ENCODE measurements at regions not wholly inside any gene's neighbourhood (a gene's known extent, or its start where the extent isn't known, plus 50 kb on each side); places are given as distances from the start of the nearest gene placed in this dataset.

GRCh38 chr1:87963556-87963955, 634.9 kb downstream of the LMO4 start:
- no peak for DNase-seq
- no peaks in the 10 kb centered on the region for H3K27me3 ChIP-seq (ENCODE audit: low read depth)
- H3K9me3 ChIP-seq, result no peaks in the 10 kb centered on the region
- ATAC-seq, result no peak
- no peak overlapping the region for H3K4me3 ChIP-seq
- H3K4me1 ChIP-seq, result no peaks in the 10 kb centered on the region
- no peak overlapping the region for H3K27ac ChIP-seq
- no peak for TF ChIP-seq CTCF (IDR thresholded peaks at IDR 0.05)
- no peaks in the 10 kb centered on the region for H3K36me3 ChIP-seq
- intact Hi-C loops (cut with DNase I), result no loop called here

GRCh38 chr1:87965193-87965592, 636.5 kb downstream of the LMO4 start:
- no peak for TF ChIP-seq CTCF (IDR thresholded peaks at IDR 0.05)
- DNase-seq (no peak), ATAC-seq (no peak)
- Histone ChIP-seq H3K9me3 (no peaks in the 10 kb centered on the region), H3K4me3 (no peak overlapping the region), H3K27me3 (ENCODE audit: low read depth) (no peaks in the 10 kb centered on the region), H3K27ac (no peak overlapping the region), H3K36me3 (no peaks in the 10 kb centered on the region), H3K4me1 (no peaks in the 10 kb centered on the region)
- intact Hi-C loops (cut with DNase I), result no loop called here

GRCh38 chr1:87968197-87968955, 639.7 kb downstream of the LMO4 start:
- Histone ChIP-seq H3K9me3 (no peaks in the 10 kb centered on the region), H3K36me3 (no peaks in the 10 kb centered on the region), H3K4me1 (no peaks in the 10 kb centered on the region), H3K27me3 (ENCODE audit: low read depth) (no peaks in the 10 kb centered on the region), H3K27ac (peak overlapping the region; percentile 44), H3K4me3 (no peak overlapping the region)
- no peak for TF ChIP-seq CTCF (IDR thresholded peaks at IDR 0.05)
- intact Hi-C loops (cut with DNase I), result no loop called here
- DNase-seq (no peak), ATAC-seq (peak in 1 of 2 donors; percentile 72)

- ATAC-seq (no peak), DNase-seq (no peak)
- TF ChIP-seq CTCF (IDR thresholded peaks at IDR 0.05), result no peak
- H3K36me3 ChIP-seq, result no peaks in the 10 kb centered on the region
- no peaks in the 10 kb centered on the region for H3K27me3 ChIP-seq (ENCODE audit: low read depth)
- no peaks in the 10 kb centered on the region for H3K9me3 ChIP-seq
- no peak overlapping the region for H3K4me3 ChIP-seq
- H3K27ac ChIP-seq, result no peak overlapping the region
- H3K4me1 ChIP-seq, result no peaks in the 10 kb centered on the region
- intact Hi-C loops (cut with DNase I), result no loop called here
Observed at GRCh38 chr1:87969040-87969439, 640.4 kb downstream of the LMO4 start.

- H3K9me3 ChIP-seq, result no peaks in the 10 kb centered on the region
- intact Hi-C loops (cut with DNase I), result no loop called here
- DNase-seq, result no peak
- H3K4me3 ChIP-seq, result no peak overlapping the region
- H3K27ac ChIP-seq, result no peak overlapping the region
- ATAC-seq, result no peak
- no peaks in the 10 kb centered on the region for H3K36me3 ChIP-seq
- no peaks in the 10 kb centered on the region for H3K27me3 ChIP-seq (ENCODE audit: low read depth)
- no peak for TF ChIP-seq CTCF (IDR thresholded peaks at IDR 0.05)
- no peaks in the 10 kb centered on the region for H3K4me1 ChIP-seq
Observed at GRCh38 chr1:87972811-87973210, 644.1 kb downstream of the LMO4 start.
